PC-9 (cell line): ENCODE measurements at regions not wholly inside any gene's neighbourhood (a gene's known extent, or its start where the extent isn't known, plus 50 kb on each side); places are given as distances from the start of the nearest gene placed in this dataset.

ENCODE experiments used
- BruUV-seq: library from RNA; stranded (reverse); fragments of 400-500 nt; replicated peaks from 2 replicates; lab custom pipeline; 2021; lab: Mats Ljungman, UMichigan
- CTCF ChIA-PET: fragments of 300-600 bp; sonication (Branson Sonifier 250); formaldehyde crosslinking; loops from one replicate; lab custom pipeline; 2022; ENCODE audit warnings: antibody characterized with exemption; lab: Charles Lee
- POLR2A ChIA-PET: fragments of 300-600 bp; sonication (Branson Sonifier 250); formaldehyde crosslinking; loops from one replicate; lab custom pipeline; 2022; ENCODE audit warnings: antibody characterized with exemption; ENCODE audit not compliant: unreplicated experiment; lab: Charles Lee
- DNase-seq, 2 experiments: peaks; one replicate each; pipeline versions ENCODE4 v3.0.0 to v3.0.0-alpha.2; 2015 to 2022; ENCODE audit warnings: mixed read lengths in 1 of 2
- H2AFZ ChIP-seq: fragments of 200-600 bp; sonication (generic); 2 replicates; pipeline ENCODE4 v1.8.1; 2017; ENCODE audit warnings: antibody characterized with exemption
- H3F3A ChIP-seq: fragments of 200-600 bp; sonication (generic); 2 replicates; pipeline ENCODE4 v1.8.1; 2017; ENCODE audit warnings: antibody characterized with exemption, mild to moderate bottlenecking, low read depth; ENCODE audit not compliant: insufficient read depth
- H3K27ac ChIP-seq: fragments of 200-600 bp; sonication (generic); 2 replicates; pipeline ENCODE4 v1.6.1; 2016; ENCODE audit warnings: mixed run types
- H3K27me3 ChIP-seq: fragments of 200-600 bp; sonication (generic); 2 replicates; pipeline ENCODE4 v1.6.1; 2016; ENCODE audit warnings: low read depth, mixed run types; ENCODE audit not compliant: insufficient read depth
- H3K36me3 ChIP-seq: fragments of 200-600 bp; sonication (generic); 2 replicates; pipeline ENCODE4 v1.6.1; 2016; ENCODE audit warnings: low read depth, mixed run types
- H3K4me1 ChIP-seq: fragments of 200-600 bp; sonication (generic); replicated peaks from 2 replicates; pipeline ENCODE4 v1.6.1; 2016; ENCODE audit warnings: mixed run types; ENCODE audit not compliant: insufficient read depth
- H3K4me2 ChIP-seq: fragments of 200-600 bp; sonication (generic); 2 replicates; pipeline ENCODE4 v1.6.1; 2017; ENCODE audit warnings: mixed run types
- H3K4me3 ChIP-seq: fragments of 200-600 bp; sonication (generic); 2 replicates; pipeline ENCODE4 v1.6.1; 2016; ENCODE audit warnings: mixed run types
- H3K79me2 ChIP-seq: fragments of 200-600 bp; sonication (generic); 2 replicates; pipeline ENCODE4 v1.6.1; 2017; ENCODE audit warnings: low read depth, mixed run types
- H3K9me2 ChIP-seq: fragments of 200-600 bp; sonication (generic); 2 replicates; pipeline ENCODE4 v1.8.1; 2017; ENCODE audit warnings: mild to moderate bottlenecking; ENCODE audit not compliant: insufficient read depth
- H3K9me3 ChIP-seq: fragments of 200-600 bp; sonication (generic); 2 replicates; pipeline ENCODE4 v1.8.1; 2016; ENCODE audit warnings: low read depth; ENCODE audit not compliant: insufficient read depth
- H4K20me1 ChIP-seq: fragments of 200-600 bp; sonication (generic); 2 replicates; pipeline ENCODE4 v1.8.1; 2017; ENCODE audit not compliant: insufficient read depth
- EZH2 ChIP-seq: fragments of 200-600 bp; sonication (generic); IDR thresholded peaks from 2 replicates; pipeline ENCODE4 v1.8.0; 2017; ENCODE audit warnings: antibody characterized with exemption, low read depth
- intact Hi-C: fragments of 100-400 bp; cut with micrococcal nuclease; formaldehyde crosslinking; loops from one replicate; pipeline ENCODE4 v1.10.0; 2022; ENCODE audit not compliant: unreplicated experiment
- TF ChIP-seq, protein P1 (sequence below): fragments of 200-600 bp; sonication (generic); conservative IDR thresholded peaks from 2 replicates; pipeline ENCODE4 v1.6.1; 2017; ENCODE audit warnings: mixed run types, antibody characterized with exemption, mild to moderate bottlenecking, moderate library complexity

GRCh38 chr4:146121757-146122156 is 53.8 kb upstream of the LSM6 start:
- no peaks in the 10 kb centered on the region for H3K79me2 ChIP-seq
- H3K36me3 ChIP-seq, result no peaks in the 10 kb centered on the region
- H2AFZ ChIP-seq, result no peak overlapping the region
- no peak overlapping the region for H3K4me2 ChIP-seq
- no TSS peak for BruUV-seq
- H3K9me2 ChIP-seq, result no peaks in the 10 kb centered on the region
- DNase-seq, result no peak
- TF ChIP-seq, protein P1, sequence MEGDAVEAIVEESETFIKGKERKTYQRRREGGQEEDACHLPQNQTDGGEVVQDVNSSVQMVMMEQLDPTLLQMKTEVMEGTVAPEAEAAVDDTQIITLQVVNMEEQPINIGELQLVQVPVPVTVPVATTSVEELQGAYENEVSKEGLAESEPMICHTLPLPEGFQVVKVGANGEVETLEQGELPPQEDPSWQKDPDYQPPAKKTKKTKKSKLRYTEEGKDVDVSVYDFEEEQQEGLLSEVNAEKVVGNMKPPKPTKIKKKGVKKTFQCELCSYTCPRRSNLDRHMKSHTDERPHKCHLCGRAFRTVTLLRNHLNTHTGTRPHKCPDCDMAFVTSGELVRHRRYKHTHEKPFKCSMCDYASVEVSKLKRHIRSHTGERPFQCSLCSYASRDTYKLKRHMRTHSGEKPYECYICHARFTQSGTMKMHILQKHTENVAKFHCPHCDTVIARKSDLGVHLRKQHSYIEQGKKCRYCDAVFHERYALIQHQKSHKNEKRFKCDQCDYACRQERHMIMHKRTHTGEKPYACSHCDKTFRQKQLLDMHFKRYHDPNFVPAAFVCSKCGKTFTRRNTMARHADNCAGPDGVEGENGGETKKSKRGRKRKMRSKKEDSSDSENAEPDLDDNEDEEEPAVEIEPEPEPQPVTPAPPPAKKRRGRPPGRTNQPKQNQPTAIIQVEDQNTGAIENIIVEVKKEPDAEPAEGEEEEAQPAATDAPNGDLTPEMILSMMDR, result no peak
- TF ChIP-seq EZH2, result no peak
- no peaks in the 10 kb centered on the region for H3K4me1 ChIP-seq
- CTCF ChIA-PET, result no interaction called here
- H3K27me3 ChIP-seq, result no peaks in the 10 kb centered on the region
- no peak overlapping the region for H3K27ac ChIP-seq
- POLR2A ChIA-PET, result no interaction called here
- no peaks in the 10 kb centered on the region for H3K9me3 ChIP-seq
- no peak overlapping the region for H3K4me3 ChIP-seq
- no peaks in the 10 kb centered on the region for H4K20me1 ChIP-seq
- intact Hi-C loops, result no loop called here
- H3F3A ChIP-seq, result no peaks in the 10 kb centered on the region

DNA sequence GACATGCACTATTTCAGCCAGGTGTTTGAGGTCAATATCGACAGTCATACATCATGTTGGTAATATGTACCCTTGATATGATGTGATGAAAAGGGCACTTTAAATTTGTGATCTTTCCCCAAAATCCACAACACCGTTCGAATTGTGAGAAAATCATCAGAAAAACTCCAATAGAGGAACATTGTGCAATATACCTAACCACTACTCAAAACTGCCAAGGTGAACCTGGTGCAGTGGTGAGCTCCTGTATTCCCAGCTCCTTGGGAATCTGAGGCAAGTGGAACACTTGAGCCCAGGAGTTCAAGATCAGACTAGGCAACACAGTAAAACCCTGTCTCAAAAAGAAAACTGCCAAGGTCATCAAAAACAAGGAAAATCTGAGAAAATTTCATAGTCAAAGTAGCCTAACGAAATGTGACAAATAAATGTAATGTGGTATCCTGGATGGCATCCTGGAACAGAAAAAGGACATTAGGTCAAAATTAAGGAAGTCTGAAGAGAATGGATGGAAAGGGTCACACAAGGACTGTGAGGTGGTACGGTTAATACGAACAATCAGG is 55.6 kb upstream of the LSM6 start:
- Histone ChIP-seq H3K4me2 (no peak overlapping the region), H2AFZ (no peak overlapping the region), H3K27ac (no peak overlapping the region), H3K4me3 (no peak overlapping the region), H3K79me2 (no peaks in the 10 kb centered on the region), H3K27me3 (no peaks in the 10 kb centered on the region), H3K9me3 (no peaks in the 10 kb centered on the region), H3K9me2 (no peaks in the 10 kb centered on the region), H3F3A (no peaks in the 10 kb centered on the region), H3K4me1 (no peaks in the 10 kb centered on the region), H3K36me3 (no peaks in the 10 kb centered on the region), H4K20me1 (no peaks in the 10 kb centered on the region)
- POLR2A ChIA-PET, result no interaction called here
- no TSS peak for BruUV-seq
- intact Hi-C loops, result no loop called here
- DNase-seq, result no peak
- TF ChIP-seq, protein P1, result no peak
- TF ChIP-seq EZH2, result no peak
- CTCF ChIA-PET, result no interaction called here

GRCh38 chr4:146114066-146114465 is 61.5 kb upstream of the LSM6 start:
- no peak for DNase-seq
- intact Hi-C loops, result no loop called here
- CTCF ChIA-PET, result no interaction called here
- BruUV-seq, result no TSS peak
- no peak overlapping the region for H3K4me2 ChIP-seq
- no peaks in the 10 kb centered on the region for H3K79me2 ChIP-seq
- H2AFZ ChIP-seq, result no peak overlapping the region
- no peaks in the 10 kb centered on the region for H3K27me3 ChIP-seq
- no peak overlapping the region for H3K4me3 ChIP-seq
- no peaks in the 10 kb centered on the region for H3K4me1 ChIP-seq
- H3K9me2 ChIP-seq, result no peaks in the 10 kb centered on the region
- no peaks in the 10 kb centered on the region for H3K36me3 ChIP-seq
- TF ChIP-seq, protein P1, result no peak
- no peak for TF ChIP-seq EZH2
- H4K20me1 ChIP-seq, result no peaks in the 10 kb centered on the region
- POLR2A ChIA-PET, result no interaction called here
- H3K9me3 ChIP-seq, result no peaks in the 10 kb centered on the region
- no peaks in the 10 kb centered on the region for H3F3A ChIP-seq
- no peak overlapping the region for H3K27ac ChIP-seq
